ENCODE measurements at regions not wholly inside any gene's neighbourhood (a gene's known extent, or its start where the extent isn't known, plus 50 kb on each side); places are given as distances from the start of the nearest gene placed in this dataset.

DNA sequence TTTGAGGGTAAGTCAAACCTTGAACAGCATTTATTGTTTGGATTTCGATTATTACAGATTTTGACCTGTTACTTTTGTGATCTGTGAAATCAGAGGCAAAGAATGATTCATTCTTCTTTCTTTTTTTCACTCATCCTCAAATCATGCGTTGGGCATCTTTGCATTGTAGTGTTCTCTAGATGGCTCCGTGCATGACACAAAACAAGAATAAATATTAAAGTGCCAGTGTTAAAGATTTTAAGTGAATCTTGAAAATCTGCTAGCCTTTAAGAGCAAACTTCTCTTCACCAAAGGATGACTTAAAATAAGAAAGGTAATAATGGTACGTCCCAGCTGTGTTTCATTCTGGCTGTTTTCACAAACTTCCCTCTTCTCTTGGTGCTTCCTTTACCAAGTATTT lies 361.9 kb upstream of the SMARCA2 start:
- no peak for DNase-seq (ENCODE audit: extremely low read depth in 1 of 2, low read depth in 1 of 2)

- DNase-seq (ENCODE audit: extremely low read depth in 1 of 2, low read depth in 1 of 2), result no peak
Measured at GRCh38 chr9:1658661-1659362, 356.3 kb upstream of the SMARCA2 start.

GRCh38 chr9:1659363-1659690 lies 355.8 kb upstream of the SMARCA2 start:
- no peak for DNase-seq (ENCODE audit: extremely low read depth in 1 of 2, low read depth in 1 of 2)

- no peak for DNase-seq (ENCODE audit: extremely low read depth in 1 of 2, low read depth in 1 of 2)
Measured at GRCh38 chr9:1668441-1668840, 346.7 kb upstream of the SMARCA2 start.

DNA sequence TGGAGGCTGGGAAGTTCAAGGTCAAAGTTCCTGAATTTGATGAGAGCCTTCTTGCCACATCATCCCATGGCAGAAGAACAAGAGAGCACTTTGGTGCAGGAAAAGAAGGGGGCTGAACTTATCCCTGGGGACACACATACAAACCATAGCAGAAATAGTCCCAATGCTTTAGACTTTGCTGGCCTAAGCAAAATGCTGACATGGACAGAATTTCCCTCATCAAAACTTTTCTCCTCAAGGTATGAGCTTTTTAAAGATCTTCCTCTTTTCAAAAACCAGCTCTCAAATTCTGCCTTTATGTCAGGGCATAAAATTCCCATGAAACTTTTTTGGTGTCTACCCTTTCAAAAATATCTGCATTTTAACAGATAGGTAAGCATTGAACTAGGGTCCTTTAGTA lies 341.8 kb upstream of the SMARCA2 start:
- DNase-seq (ENCODE audit: extremely low read depth in 1 of 2, low read depth in 1 of 2), result no peak

DNA sequence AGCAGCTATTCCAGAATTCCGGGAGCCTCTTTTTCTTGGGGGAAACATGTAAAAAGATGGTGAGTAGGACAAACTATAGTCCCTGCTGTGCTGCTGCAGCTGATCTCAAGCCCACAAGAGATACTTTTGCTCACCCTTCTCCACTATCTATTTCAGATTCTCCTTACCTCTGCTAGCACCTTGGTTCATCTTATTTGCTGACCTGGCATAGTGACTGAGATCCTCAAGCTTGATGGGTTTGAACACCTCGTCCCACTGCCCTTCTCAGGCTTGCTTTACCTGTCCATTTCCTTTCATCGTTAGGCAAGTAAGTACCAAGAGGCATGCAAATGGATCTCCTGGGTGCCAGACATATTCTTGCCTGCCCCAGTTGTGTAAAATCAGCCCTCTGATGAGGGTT lies 338.4 kb upstream of the SMARCA2 start:
- no peak for DNase-seq (ENCODE audit: extremely low read depth in 1 of 2, low read depth in 1 of 2)

GRCh38 chr9:1683951-1684350 lies 331.2 kb upstream of the SMARCA2 start:
- no peak for DNase-seq (ENCODE audit: extremely low read depth in 1 of 2, low read depth in 1 of 2)

DNA sequence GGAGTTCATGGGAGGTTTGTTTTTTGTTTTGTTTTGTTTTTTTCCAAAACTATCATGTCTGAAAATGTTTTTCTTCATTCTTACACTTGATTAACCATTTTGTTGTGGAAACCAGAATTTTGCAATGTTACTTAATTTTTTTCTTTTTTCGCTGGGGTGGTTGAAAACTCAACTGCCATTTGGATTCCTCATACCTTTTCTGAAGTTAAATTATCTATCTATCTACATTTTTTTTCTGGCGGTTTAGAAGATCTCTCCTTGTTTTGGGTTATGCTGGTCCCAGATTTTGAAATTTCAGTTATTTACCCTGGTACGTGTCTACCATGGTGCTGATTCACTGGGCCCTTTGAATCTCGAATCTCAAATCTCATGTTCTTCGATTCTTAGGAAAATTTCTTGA lies 316.2 kb upstream of the SMARCA2 start:
- no peak for DNase-seq (ENCODE audit: extremely low read depth in 1 of 2, low read depth in 1 of 2)

GRCh38 chr9:1701113-1701512 lies 314.0 kb upstream of the SMARCA2 start:
- no peak for DNase-seq (ENCODE audit: extremely low read depth in 1 of 2, low read depth in 1 of 2)

DNA sequence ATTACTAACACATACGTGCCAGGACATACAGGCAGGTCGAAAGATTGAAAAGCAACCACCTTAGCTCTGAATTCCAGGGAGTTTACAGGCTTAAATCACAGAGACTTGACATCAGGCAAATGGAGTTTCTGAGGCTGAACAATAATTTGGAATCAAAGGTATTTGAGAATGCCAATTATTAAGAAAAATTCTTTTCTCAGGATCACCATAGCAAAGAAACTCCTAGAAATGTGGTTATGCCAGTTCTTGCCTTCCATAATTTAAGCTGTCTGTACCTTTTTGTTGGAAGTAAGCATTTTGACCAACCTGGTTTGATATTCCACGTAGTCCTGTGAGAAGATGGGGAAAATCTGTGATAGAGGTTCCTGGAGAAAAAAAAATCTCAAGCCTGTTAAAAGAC lies 312.4 kb upstream of the SMARCA2 start:
- no peak for DNase-seq (ENCODE audit: extremely low read depth in 1 of 2, low read depth in 1 of 2)

DNA sequence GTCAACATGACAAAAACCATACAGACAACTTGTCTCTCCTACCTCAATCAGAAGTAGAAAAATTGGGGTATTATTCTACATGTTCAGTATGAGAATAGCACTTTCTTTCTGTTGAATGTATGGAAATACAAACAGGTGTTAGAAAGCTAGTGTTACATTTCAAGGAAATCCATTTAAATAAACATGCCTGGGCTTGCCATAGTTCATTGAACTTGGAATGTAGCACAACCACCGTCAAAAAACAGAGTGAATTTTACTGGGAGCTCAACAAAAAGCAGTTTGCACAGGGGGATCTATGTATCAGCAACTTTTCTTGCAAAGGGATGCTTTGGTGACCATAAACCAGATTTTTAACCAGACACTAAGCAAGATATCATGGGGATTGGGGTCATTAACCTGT lies 307.9 kb upstream of the SMARCA2 start:
- no peak for DNase-seq (ENCODE audit: extremely low read depth in 1 of 2, low read depth in 1 of 2)

GRCh38 chr9:1708219-1708618 lies 306.9 kb upstream of the SMARCA2 start:
- no peak for DNase-seq (ENCODE audit: extremely low read depth in 1 of 2, low read depth in 1 of 2)

DNA sequence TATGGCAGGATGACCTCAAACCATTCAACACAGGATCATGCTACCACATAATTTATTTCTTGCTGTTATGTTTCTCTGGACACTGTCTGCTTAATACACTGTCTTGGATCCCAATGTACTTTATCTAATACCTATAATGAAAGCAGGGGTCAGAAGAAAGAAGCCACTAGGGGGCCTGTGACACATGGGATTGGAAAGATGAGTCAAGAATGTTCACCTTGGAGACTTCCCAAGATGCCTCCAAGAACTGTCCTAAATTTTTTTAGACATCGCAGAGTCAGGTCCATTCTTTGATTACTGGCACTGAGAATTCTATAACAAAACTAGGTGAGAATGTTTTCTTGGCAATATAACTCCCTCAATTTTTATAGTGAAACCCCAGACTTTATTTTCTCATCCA lies 305.8 kb upstream of the SMARCA2 start:
- no peak for DNase-seq (ENCODE audit: extremely low read depth in 1 of 2, low read depth in 1 of 2)

GRCh38 chr9:1712861-1713450 lies 302.2 kb upstream of the SMARCA2 start:
- no peak for DNase-seq (ENCODE audit: extremely low read depth in 1 of 2, low read depth in 1 of 2)

- DNase-seq (ENCODE audit: extremely low read depth in 1 of 2, low read depth in 1 of 2), result no peak
Measured at GRCh38 chr9:1713841-1714240, 301.3 kb upstream of the SMARCA2 start.

GRCh38 chr9:1717882-1718281 lies 297.3 kb upstream of the SMARCA2 start:
- DNase-seq (ENCODE audit: extremely low read depth in 1 of 2, low read depth in 1 of 2), result no peak

DNA sequence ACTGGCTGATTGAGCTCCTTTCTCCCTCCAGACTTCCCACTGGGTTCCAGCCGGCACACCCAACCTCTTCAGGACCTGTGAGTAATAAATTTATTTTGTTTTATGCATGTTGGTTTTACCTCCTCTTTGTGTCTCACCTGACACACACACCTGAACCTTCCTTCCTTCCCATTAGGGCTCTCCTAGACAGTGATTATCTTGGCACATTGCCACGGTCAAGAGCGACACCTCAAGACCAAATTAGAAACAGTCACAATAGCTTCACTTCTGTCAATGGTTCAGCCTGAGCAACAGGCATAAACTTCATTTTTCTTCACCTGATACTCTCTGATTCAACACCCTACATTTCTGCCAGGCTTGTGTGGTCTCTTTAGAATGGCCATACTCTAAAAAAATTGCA lies 296.3 kb upstream of the SMARCA2 start:
- DNase-seq (ENCODE audit: extremely low read depth in 1 of 2, low read depth in 1 of 2), result no peak

GRCh38 chr9:1721196-1721595 lies 294.0 kb upstream of the SMARCA2 start:
- DNase-seq (ENCODE audit: extremely low read depth in 1 of 2, low read depth in 1 of 2), result no peak

DNA sequence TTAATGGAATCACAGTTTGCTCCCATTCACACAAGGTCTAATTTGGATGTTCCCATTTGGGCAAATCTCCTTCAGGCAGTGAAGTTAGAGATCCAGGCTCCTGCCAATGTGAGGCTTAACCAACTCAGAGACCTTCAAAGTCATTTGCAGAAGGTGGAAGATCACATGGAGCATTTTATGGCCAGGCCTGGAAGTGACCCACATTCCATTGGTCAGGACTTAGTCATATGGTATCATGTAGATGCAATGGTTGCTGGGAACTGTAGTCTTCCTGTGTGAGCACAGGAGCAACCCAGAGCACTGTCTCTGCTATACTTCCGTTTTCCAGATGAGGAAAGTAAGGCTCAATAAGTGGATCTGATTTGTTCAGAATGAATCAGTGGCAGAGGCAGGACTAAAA lies 292.7 kb upstream of the SMARCA2 start:
- DNase-seq (ENCODE audit: extremely low read depth in 1 of 2, low read depth in 1 of 2), result no peak

DNA sequence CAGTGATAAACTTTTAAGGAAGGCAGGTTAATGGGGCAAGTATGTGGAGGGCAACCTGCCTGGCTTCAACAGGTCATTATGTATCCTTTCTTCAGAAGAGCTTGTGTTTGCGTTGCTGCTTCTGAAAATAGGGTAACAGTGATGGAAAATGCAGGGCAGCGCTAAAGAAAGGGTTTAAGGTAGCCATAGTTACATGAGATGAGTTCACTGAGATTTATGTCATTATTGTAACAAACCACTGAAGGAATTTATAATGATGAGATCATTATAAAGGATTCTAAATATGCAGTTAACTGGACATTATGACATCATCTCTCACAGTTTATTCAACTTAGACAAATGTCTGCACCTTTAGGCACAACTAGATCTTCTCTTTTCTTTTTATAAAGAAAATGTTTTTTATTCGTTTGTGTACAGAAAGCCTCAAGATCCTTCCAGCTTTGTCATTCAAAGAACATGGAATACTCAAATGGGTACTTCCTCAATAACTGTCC lies 291.6 kb upstream of the SMARCA2 start:
- DNase-seq (ENCODE audit: extremely low read depth in 1 of 2, low read depth in 1 of 2), result no peak

GRCh38 chr9:1726993-1727759 lies 288.0 kb upstream of the SMARCA2 start:
- DNase-seq (ENCODE audit: extremely low read depth in 1 of 2, low read depth in 1 of 2), result no peak

- no peak for DNase-seq (ENCODE audit: extremely low read depth in 1 of 2, low read depth in 1 of 2)
Measured at GRCh38 chr9:1729631-1730030, 285.5 kb upstream of the SMARCA2 start.

All from stimulated activated CD8-positive, alpha-beta memory T cell treated with anti-CD3 and anti-CD28 coated beads, Interleukin-7, amount 100 ng/mL, for 48 hours (primary cell).